Gastrocnemius medialis (tissue), 4 donors: ENCODE measurements at regions not wholly inside any gene's neighbourhood (a gene's known extent, or its start where the extent isn't known, plus 50 kb on each side); places are given as distances from the start of the nearest gene placed in this dataset.

Source experiments
- ATAC-seq, 2 donors: fragments of 150-250 bp; one replicate each; pipeline ENCODE4 v1.9.1; 2016
- DNase-seq, 2 donors: peaks; one replicate each; pipeline ENCODE4 v3.0.0-alpha.2; 2019
- H3K27ac ChIP-seq, 4 donors: fragments of 200-600 bp; sonication (generic); 1 replicate in 1 of 4; 2 replicates in 3 of 4; pipeline ENCODE4 v1.5.1; 2016 to 2018; ENCODE audit warnings: mild to moderate bottlenecking in 2 of 4, moderate library complexity in 1 of 4
- H3K27me3 ChIP-seq, 3 donors: fragments of 200-600 bp; sonication (generic) in 2 of 3; 1 replicate in 1 of 3; 2 replicates in 2 of 3; pipeline versions ENCODE4 v1.5.1 to v1.6.0; 2016 to 2019; ENCODE audit warnings: mild to moderate bottlenecking in 1 of 3, moderate library complexity in 1 of 3
- H3K36me3 ChIP-seq, 2 donors: fragments of 200-600 bp; sonication (generic) in 1 of 2; one replicate each; pipeline ENCODE4 v1.5.1; 2017 to 2018
- H3K4me1 ChIP-seq, 2 donors: fragments of 200-600 bp; sonication (generic) in 1 of 2; one replicate each; pipeline ENCODE4 v1.5.1; 2016 to 2017; ENCODE audit warnings: mild to moderate bottlenecking in 2 of 2
- H3K4me3 ChIP-seq, 4 donors: fragments of 200-600 bp; sonication (generic) in 3 of 4; 1 replicate in 1 of 4; 2 replicates in 3 of 4; pipeline ENCODE4 v1.5.1; 2016 to 2019; ENCODE audit warnings: mild to moderate bottlenecking in 2 of 4
- H3K9me3 ChIP-seq, 3 donors: fragments of 200-600 bp; sonication (generic) in 2 of 3; 1 replicate in 1 of 3; 2 replicates in 2 of 3; pipeline ENCODE4 v1.5.1; 2016 to 2019
- POLR2A ChIP-seq, 2 donors: fragments of 450-650 bp; IDR thresholded peaks; one replicate each; pipeline ENCODE4 v1.6.1; 2017; ENCODE audit warnings: antibody characterized with exemption in 2 of 2, mild to moderate bottlenecking in 2 of 2, moderate library complexity in 2 of 2
- in situ Hi-C, 4 donors: fragments of 200-750 bp; cut with MboI; loops; one replicate each; pipeline versions ENCODE4 v1.15.0 to v1.8.0; 2017; ENCODE audit warnings: low sequenced_read_pairs in 4 of 4
- intact Hi-C: fragments of 100-400 bp; cut with DNase I; formaldehyde crosslinking; loops from one replicate; pipeline ENCODE4 v1.15.1; 2023; ENCODE audit warnings: low total_unique reads
- TF ChIP-seq, protein P1 (sequence below), 5 experiments: fragments of 450-650 bp in 3 of 5; fragments of 200-600 bp in 2 of 5; sonication (generic) in 2 of 5; IDR thresholded peaks in 4 of 5; conservative IDR thresholded peaks in 1 of 5; 1 replicate in 4 of 5; 2 replicates in 1 of 5; pipeline ENCODE4 v1.5.1; 2016 to 2019; ENCODE audit warnings: antibody characterized with exemption in 5 of 5, mild to moderate bottlenecking in 3 of 5, moderate library complexity in 3 of 5

DNA sequence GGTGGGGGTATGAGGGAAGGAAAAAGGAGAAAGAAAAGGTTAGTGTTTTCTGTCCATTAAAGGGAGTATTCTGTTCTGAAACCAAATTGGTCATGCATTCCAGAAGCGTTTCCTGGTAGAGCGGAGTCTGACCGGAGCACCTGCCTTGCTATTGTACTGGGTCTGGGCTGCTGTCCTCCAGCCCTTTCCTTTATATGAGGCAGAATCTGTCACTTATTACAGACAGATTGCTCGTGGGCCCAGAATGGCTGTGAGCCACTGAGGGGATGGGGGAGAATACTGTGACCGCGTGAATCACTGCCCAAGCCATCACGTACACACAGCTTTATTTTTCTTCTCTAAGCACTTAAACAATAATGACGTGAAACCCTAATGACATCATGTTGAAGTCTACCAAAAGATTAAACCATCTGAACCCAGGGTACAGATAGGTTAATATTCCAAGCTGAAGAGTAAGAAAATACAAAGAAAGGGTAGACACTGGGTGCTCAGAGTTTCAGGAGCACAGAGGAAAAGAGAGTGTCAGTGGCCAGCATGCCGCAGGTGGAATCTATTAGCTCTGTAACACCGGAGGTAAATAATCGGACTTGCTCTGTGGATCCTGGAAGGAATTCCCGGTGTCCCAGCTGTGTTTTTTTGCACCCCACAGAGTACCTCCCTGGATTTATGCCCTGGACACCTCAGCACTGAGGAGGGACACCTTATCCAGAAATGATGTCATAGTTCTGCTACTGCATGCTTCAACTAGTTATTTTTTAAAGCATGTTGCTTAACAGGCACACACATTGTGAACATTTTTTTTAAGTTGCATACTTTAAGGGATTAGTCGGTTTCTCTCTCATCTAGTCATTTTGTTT is 573.3 kb downstream of the PKHD1 start:
- H3K27ac ChIP-seq, result no peak overlapping the region
- in situ Hi-C loops, result no loop called here
- no peaks in the 10 kb centered on the region for H3K27me3 ChIP-seq
- H3K4me3 ChIP-seq, result no peak overlapping the region
- TF ChIP-seq, protein P1, sequence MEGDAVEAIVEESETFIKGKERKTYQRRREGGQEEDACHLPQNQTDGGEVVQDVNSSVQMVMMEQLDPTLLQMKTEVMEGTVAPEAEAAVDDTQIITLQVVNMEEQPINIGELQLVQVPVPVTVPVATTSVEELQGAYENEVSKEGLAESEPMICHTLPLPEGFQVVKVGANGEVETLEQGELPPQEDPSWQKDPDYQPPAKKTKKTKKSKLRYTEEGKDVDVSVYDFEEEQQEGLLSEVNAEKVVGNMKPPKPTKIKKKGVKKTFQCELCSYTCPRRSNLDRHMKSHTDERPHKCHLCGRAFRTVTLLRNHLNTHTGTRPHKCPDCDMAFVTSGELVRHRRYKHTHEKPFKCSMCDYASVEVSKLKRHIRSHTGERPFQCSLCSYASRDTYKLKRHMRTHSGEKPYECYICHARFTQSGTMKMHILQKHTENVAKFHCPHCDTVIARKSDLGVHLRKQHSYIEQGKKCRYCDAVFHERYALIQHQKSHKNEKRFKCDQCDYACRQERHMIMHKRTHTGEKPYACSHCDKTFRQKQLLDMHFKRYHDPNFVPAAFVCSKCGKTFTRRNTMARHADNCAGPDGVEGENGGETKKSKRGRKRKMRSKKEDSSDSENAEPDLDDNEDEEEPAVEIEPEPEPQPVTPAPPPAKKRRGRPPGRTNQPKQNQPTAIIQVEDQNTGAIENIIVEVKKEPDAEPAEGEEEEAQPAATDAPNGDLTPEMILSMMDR (IDR thresholded peaks at IDR 0.05 in 4 of 5, conservative IDR thresholded peaks at IDR 0.05 in 1 of 5), result no peak
- TF ChIP-seq POLR2A (IDR thresholded peaks at IDR 0.05), result no peak
- DNase-seq (no peak), ATAC-seq (no peak)
- intact Hi-C loops, result no loop called here
- H3K36me3 ChIP-seq, result no peaks in the 10 kb centered on the region
- no peaks in the 10 kb centered on the region for H3K9me3 ChIP-seq
- no peaks in the 10 kb centered on the region for H3K4me1 ChIP-seq

DNA sequence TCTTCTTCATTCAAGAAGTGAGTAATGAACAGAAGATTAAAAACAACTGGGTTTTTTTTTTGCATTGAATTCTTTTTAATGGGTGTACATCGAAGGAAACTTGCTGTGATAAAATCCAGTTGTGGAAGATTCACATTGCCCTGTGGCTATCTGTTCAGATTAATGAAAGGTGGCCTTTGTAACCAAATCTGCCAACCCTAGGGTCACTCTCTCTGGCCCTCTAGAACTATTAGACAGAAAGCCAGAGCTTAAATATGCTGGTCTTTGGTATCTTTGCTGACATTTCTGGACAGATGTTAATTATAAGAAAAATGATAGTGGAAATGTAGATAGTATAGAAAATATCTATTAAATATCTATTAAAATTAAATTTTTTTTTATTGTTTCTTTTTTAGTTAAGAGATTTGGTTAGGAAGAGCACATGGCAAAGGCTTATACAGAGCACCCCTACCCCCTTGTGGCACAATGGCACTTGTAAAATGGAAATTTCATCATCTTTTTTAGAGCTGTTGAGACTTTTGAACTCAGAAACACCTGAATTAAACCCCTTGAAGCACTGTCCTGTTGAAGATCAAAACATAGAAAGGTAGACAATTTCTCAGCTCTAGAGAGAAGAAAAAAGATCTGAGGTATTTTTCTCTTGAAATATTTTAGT is 572.5 kb downstream of the PKHD1 start:
- TF ChIP-seq, protein P1 (IDR thresholded peaks at IDR 0.05 in 4 of 5, conservative IDR thresholded peaks at IDR 0.05 in 1 of 5), result no peak
- TF ChIP-seq POLR2A (IDR thresholded peaks at IDR 0.05), result no peak
- Histone ChIP-seq H3K9me3 (no peaks in the 10 kb centered on the region), H3K27me3 (no peaks in the 10 kb centered on the region), H3K4me1 (no peaks in the 10 kb centered on the region), H3K4me3 (no peak overlapping the region), H3K27ac (no peak overlapping the region), H3K36me3 (no peaks in the 10 kb centered on the region)
- in situ Hi-C loops (no loop called here), intact Hi-C loops (no loop called here)
- ATAC-seq (no peak), DNase-seq (no peak)

DNA sequence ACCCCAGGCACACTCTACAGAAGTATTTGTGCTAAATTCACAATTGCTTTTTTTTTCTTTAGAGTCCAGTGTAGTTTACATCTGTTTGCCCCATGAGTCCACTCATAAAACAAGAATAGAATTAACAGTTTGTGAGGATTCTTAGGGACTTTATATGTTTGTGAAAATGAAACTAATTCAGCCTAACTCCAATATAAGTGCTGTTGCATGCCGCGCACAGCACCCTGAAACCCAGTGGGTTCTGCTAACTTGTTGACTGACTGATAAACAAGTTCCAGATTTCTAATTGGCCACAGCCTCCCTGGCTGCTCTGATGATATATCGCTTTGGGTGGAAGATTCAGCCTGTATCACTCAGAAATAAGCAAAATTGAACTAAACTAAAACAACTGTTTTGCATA is 561.4 kb downstream of the PKHD1 start:
- in situ Hi-C loops (loop anchor here in 1 of 4 donors (25.0 kb wide), 1 partner anchor 714 kb away; the partner anchor contains the start of gene TFAP2B), intact Hi-C loops (no loop called here)
- Histone ChIP-seq H3K27ac (no peak overlapping the region), H3K27me3 (no peaks in the 10 kb centered on the region), H3K36me3 (no peaks in the 10 kb centered on the region), H3K4me3 (no peak overlapping the region), H3K4me1 (no peaks in the 10 kb centered on the region), H3K9me3 (no peaks in the 10 kb centered on the region)
- TF ChIP-seq, protein P1 (IDR thresholded peaks at IDR 0.05 in 4 of 5, conservative IDR thresholded peaks at IDR 0.05 in 1 of 5), result no peak
- TF ChIP-seq POLR2A (IDR thresholded peaks at IDR 0.05), result no peak
- DNase-seq, result no peak
- ATAC-seq, result no peak

DNA sequence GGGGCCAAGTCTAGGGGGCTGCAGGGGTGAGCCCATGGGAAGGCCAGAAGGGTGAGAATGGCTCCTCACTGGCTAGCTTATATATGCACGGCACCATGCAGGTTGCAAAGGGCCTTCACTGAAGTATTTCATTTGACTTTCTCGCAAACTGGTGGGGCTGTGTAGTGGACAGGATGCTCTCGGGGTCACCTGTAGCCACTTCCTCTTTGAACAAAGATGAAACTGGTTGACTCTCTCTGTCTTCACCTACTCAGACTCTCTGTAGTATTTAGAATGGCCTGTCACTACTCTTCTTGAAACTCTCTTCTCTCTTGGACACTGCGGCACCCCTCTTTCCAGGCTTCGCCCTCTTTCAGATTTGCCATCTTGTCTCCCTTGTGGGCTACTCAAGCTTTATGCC is 560.5 kb downstream of the PKHD1 start:
- DNase-seq (no peak), ATAC-seq (no peak)
- Histone ChIP-seq H3K27ac (no peak overlapping the region), H3K4me1 (no peaks in the 10 kb centered on the region), H3K27me3 (no peaks in the 10 kb centered on the region), H3K4me3 (no peak overlapping the region), H3K36me3 (no peaks in the 10 kb centered on the region), H3K9me3 (no peaks in the 10 kb centered on the region)
- in situ Hi-C loops, result loop anchor here in 1 of 4 donors (25.0 kb wide), 1 partner anchor 715 kb away; the partner anchor contains the start of gene TFAP2B
- intact Hi-C loops, result no loop called here
- no peak for TF ChIP-seq POLR2A (IDR thresholded peaks at IDR 0.05)
- TF ChIP-seq, protein P1 (IDR thresholded peaks at IDR 0.05 in 4 of 5, conservative IDR thresholded peaks at IDR 0.05 in 1 of 5), result no peak
